ENCODE measurements at regions not wholly inside any gene's neighbourhood (a gene's known extent, or its start where the extent isn't known, plus 50 kb on each side); places are given as distances from the start of the nearest gene placed in this dataset.

GRCh38 chr7:49159536-49159935 lies 235.2 kb downstream of the CDC14C start:
- TF ChIP-seq CTCF (conservative IDR thresholded peaks at IDR 0.05; ENCODE audit: low read length) = no peak
- no peak for TF ChIP-seq EZH2phosphoT487 (IDR thresholded peaks at IDR 0.05; ENCODE audit: borderline replicate concordance)

Measured in Loucy (cell line).